ENCODE measurements at regions not wholly inside any gene's neighbourhood (a gene's known extent, or its start where the extent isn't known, plus 50 kb on each side); places are given as distances from the start of the nearest gene placed in this dataset.
"Not testable (repeated sequence)": the region's sequence is repeated elsewhere in the genome, so short reads cannot be mapped to it uniquely, and the experiment has no call there.

DNA sequence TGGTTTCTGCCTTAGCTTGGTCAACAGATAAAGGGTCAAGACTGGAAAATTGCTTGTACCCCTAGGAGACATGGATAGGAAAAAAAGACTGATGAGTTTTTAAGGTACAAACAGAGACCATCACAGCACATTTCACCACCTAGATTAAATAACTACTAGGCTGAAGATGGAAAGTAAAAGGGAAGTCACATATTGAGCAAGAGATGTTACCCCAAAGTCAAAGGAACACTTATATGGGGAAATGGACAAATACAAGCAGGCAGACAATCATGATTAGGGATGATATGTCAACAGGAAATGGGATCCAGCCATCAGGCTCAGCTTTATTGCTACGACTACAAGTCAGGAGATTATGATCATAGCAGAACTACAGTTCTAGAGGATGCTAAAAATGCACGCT lies 1643.1 kb upstream of the CELF4 start:
- ChIA-PET POLR2A (no interaction called here), CTCF (no interaction called here)
- no peak for DNase-seq (ENCODE audit: extremely low spot score)
- TF ChIP-seq HDGF (IDR thresholded peaks at IDR 0.05; ENCODE audit: borderline replicate concordance) (no peak), FOXA1 (IDR thresholded peaks at IDR 0.05) (no peak), ARNT (IDR thresholded peaks at IDR 0.05) (no peak)

DNA sequence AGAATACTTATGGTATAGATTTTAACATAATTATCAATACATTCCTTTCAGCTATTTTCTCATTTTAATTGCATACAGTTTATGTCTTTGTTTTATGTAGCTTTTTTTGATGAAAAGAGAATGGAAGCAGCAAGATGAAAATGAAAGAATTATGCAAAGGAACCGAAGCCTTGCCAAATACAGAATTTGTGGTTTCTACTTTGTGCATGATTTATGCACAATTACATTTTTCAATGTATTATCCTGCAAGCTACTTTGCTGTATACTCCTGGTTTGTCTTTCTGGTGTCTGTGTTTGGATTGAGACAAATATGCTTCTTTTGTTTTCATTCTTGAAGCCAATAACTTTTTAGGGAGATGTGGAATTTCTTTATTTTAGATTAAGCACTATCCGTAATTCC lies 1642.6 kb upstream of the CELF4 start:
- TF ChIP-seq BHLHE40 (IDR thresholded peaks at IDR 0.05; ENCODE audit: borderline replicate concordance) (no peak), SUZ12 (IDR thresholded peaks at IDR 0.05) (no peak), ARNT (IDR thresholded peaks at IDR 0.05) (no peak), LEF1 (IDR thresholded peaks at IDR 0.05; ENCODE audit: borderline replicate concordance) (no peak), TARDBP (IDR thresholded peaks at IDR 0.05) (no peak)
- TF ChIP-seq, protein P1, sequence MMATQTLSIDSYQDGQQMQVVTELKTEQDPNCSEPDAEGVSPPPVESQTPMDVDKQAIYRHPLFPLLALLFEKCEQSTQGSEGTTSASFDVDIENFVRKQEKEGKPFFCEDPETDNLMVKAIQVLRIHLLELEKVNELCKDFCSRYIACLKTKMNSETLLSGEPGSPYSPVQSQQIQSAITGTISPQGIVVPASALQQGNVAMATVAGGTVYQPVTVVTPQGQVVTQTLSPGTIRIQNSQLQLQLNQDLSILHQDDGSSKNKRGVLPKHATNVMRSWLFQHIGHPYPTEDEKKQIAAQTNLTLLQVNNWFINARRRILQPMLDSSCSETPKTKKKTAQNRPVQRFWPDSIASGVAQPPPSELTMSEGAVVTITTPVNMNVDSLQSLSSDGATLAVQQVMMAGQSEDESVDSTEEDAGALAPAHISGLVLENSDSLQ (IDR thresholded peaks at IDR 0.05), result no peak
- no peak for DNase-seq (ENCODE audit: extremely low spot score)
- CTCF ChIA-PET, result interaction anchor here (0.7 kb wide), 1 partner anchor 478 kb away, joined by 4 read pairs; no protein-coding TSS in a partner anchor
- POLR2A ChIA-PET, result no interaction called here

DNA sequence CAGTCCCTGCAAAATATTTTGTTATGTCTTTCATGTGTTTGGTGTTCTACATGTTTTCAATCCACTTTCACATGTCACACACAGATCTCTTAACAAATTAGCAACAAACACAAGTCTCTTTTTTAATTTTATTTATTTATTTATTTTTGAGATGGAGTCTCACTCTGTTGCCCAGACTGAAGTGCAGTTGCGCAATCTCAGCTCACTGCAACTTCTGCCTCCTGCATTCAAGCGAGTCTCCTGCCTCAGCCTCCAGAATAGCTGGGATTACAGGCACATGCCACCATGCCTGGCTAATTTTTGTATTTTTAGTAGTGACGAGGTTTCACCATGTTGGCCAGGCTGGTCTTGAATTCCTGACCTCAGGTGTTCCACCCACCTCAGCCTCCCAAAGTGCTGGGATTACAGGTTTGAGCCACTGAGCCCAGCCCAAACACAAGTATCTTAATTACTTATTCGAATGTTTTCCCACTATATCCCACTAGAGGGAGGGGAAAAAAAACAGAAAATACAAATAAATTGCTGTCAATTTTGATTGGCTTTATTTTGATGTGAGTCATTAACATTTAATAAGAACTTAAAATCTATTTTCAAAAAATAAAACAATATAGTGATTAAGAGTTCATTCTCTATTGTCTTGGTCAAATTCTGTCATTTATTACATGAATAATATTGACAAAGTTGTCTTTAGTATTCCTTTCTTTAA lies 1641.0 kb upstream of the CELF4 start:
- DNase-seq (ENCODE audit: extremely low spot score); POLR2A ChIA-PET; CTCF ChIA-PET: not testable (repeated sequence)

DNA sequence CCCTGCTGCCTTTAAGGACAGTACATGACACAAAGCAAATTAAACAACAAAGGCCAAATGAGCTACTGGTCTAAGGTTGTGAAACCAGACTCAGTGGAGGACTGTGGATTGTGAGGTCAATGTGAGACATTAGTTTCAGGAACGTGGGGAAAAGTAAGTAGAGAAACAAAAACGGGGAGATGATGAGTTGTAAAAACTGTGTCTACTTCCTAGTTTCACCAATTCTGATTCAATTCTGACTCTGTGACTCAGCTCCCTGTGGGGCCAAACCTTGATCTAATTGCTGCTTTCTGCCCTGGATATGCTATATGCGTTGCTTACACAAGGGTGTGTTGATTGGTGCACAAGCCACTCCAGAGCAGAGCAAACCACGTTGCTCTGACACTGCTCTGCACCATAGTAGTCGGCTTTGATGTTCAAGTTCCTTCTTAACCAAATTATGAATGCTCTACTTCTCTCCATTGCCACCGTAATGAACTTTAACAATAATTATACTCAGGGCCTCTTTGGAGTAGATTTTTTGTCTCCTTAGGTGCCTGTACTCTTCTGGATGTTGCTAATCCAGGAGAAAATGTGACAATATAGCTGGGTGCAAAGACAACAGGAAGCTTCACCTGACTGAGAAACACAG lies 1640.1 kb upstream of the CELF4 start:
- TF ChIP-seq ELF4 (IDR thresholded peaks at IDR 0.05) (no peak), NFRKB (IDR thresholded peaks at IDR 0.05) (no peak), ZNF384 (IDR thresholded peaks at IDR 0.05) (no peak), SP1 (IDR thresholded peaks at IDR 0.05) (no peak), FOXA1 (IDR thresholded peaks at IDR 0.05) (no peak), CTBP1 (IDR thresholded peaks at IDR 0.05; ENCODE audit: borderline replicate concordance) (no peak), BHLHE40 (IDR thresholded peaks at IDR 0.05; ENCODE audit: borderline replicate concordance) (no peak), FOXK2 (IDR thresholded peaks at IDR 0.05) (no peak), TARDBP (IDR thresholded peaks at IDR 0.05) (no peak), L3MBTL2 (conservative IDR thresholded peaks at IDR 0.05) (no peak), SUZ12 (IDR thresholded peaks at IDR 0.05) (no peak), LEF1 (IDR thresholded peaks at IDR 0.05; ENCODE audit: borderline replicate concordance) (no peak), HDGF (IDR thresholded peaks at IDR 0.05; ENCODE audit: borderline replicate concordance) (no peak), ARNT (IDR thresholded peaks at IDR 0.05) (no peak), FOXM1 (IDR thresholded peaks at IDR 0.05; ENCODE audit: borderline replicate concordance) (no peak)
- TF ChIP-seq, protein P1 (IDR thresholded peaks at IDR 0.05), result no peak
- CTCF ChIA-PET, result no interaction called here
- DNase-seq (ENCODE audit: extremely low spot score), result no peak
- POLR2A ChIA-PET, result no interaction called here

DNA sequence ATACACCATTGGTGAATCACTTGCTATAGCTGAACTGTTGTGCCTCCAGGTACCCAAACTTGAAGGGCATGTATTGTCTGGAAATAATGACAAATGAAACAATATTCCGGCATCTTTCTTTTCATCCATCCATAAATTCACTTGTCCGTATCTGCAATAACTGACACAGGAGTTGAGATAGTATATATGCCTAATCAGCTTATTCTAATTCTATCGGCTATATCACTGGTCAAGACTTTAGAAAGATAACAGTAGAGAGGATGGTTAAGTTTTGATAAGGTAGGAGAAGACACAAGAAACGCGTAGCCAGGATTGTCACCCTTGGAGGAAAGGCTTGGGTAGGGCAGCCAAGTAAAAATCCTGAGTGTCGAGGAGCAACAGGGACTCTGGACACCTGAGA lies 1634.6 kb upstream of the CELF4 start:
- no peak for DNase-seq (ENCODE audit: extremely low spot score)
- CTCF ChIA-PET, result no interaction called here
- POLR2A ChIA-PET, result no interaction called here
- TF ChIP-seq L3MBTL2 (conservative IDR thresholded peaks at IDR 0.05) (no peak), NFRKB (IDR thresholded peaks at IDR 0.05) (no peak), SP1 (IDR thresholded peaks at IDR 0.05) (no peak), FOXM1 (IDR thresholded peaks at IDR 0.05; ENCODE audit: borderline replicate concordance) (no peak), LEF1 (IDR thresholded peaks at IDR 0.05; ENCODE audit: borderline replicate concordance) (no peak)

DNA sequence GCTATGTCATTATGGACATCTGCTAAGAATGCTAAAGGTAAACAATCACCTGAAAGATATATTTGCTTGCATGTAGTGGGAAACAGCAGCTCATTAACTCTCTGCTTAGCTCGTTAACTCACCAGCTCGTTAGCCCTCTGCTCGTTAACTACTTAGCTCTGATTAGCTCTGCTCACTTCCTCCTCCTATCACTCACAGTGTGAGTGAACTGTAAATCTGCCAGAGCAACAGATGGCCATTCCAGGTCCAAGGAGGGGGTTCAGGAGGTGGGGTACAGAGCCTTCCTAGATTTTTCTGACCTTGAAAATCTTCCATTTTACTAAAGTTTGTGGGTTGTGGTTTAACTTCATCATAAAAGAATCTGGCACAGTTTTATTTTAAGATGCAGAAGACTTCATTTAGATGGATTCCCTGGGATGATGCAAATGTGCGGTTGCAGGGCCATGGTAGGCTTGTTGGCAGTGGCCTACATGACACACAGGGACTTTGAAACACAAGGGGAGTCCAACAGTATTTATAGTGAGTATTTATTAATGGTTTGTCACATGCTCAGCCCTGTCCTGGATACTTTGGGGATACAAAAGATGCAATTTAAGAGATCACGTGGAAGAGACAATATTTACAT lies 1633.7 kb upstream of the CELF4 start:
- CTCF ChIA-PET, result no interaction called here
- DNase-seq (ENCODE audit: extremely low spot score), result no peak
- TF ChIP-seq LEF1 (IDR thresholded peaks at IDR 0.05; ENCODE audit: borderline replicate concordance) (no peak), ZNF384 (IDR thresholded peaks at IDR 0.05) (no peak), NFRKB (IDR thresholded peaks at IDR 0.05) (no peak), SUZ12 (IDR thresholded peaks at IDR 0.05) (no peak), L3MBTL2 (conservative IDR thresholded peaks at IDR 0.05) (no peak), TARDBP (IDR thresholded peaks at IDR 0.05) (no peak), ELF4 (IDR thresholded peaks at IDR 0.05) (no peak), FOXK2 (IDR thresholded peaks at IDR 0.05) (no peak), FOXM1 (IDR thresholded peaks at IDR 0.05; ENCODE audit: borderline replicate concordance) (no peak), ARNT (IDR thresholded peaks at IDR 0.05) (no peak)
- POLR2A ChIA-PET, result no interaction called here

DNA sequence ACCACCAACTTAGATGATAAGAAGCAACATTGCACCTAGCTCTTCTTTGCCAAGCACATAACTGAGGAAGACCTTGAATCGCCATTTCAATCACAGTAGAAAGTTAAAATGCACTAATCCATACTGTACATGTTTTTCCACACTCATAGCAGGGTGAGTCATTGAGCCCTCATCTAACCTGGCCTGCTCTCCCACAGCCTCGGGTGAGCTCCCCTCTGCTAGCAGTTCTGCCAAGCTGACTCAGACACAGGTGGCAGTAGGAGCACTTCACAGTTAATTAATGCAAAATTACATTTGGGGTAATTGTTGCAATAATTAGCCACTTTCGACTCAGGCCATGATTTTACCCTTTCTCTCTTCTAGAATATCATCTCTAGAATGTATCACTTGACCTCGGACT lies 1632.8 kb upstream of the CELF4 start:
- POLR2A ChIA-PET, result no interaction called here
- no peak for DNase-seq (ENCODE audit: extremely low spot score)
- CTCF ChIA-PET, result no interaction called here
- TF ChIP-seq TARDBP (IDR thresholded peaks at IDR 0.05) (no peak), HDGF (IDR thresholded peaks at IDR 0.05; ENCODE audit: borderline replicate concordance) (no peak), FOXA1 (IDR thresholded peaks at IDR 0.05) (no peak), FOXM1 (IDR thresholded peaks at IDR 0.05; ENCODE audit: borderline replicate concordance) (no peak), FOXK2 (IDR thresholded peaks at IDR 0.05) (no peak), NFRKB (IDR thresholded peaks at IDR 0.05) (no peak), ARNT (IDR thresholded peaks at IDR 0.05) (no peak), SUZ12 (IDR thresholded peaks at IDR 0.05) (no peak), BHLHE40 (IDR thresholded peaks at IDR 0.05; ENCODE audit: borderline replicate concordance) (no peak), LEF1 (IDR thresholded peaks at IDR 0.05; ENCODE audit: borderline replicate concordance) (no peak), CTBP1 (IDR thresholded peaks at IDR 0.05; ENCODE audit: borderline replicate concordance) (no peak), SP1 (IDR thresholded peaks at IDR 0.05) (no peak), ZNF384 (IDR thresholded peaks at IDR 0.05) (no peak), L3MBTL2 (conservative IDR thresholded peaks at IDR 0.05) (no peak), ELF4 (IDR thresholded peaks at IDR 0.05) (no peak)
- TF ChIP-seq, protein P1 (IDR thresholded peaks at IDR 0.05), result no peak

Data from HEK293T (cell line).